Right atrium auricular region (tissue), 2 donors: ENCODE measurements at regions not wholly inside any gene's neighbourhood (a gene's known extent, or its start where the extent isn't known, plus 50 kb on each side); places are given as distances from the start of the nearest gene placed in this dataset.

Experiments
- DNase-seq: peaks from one replicate; pipeline ENCODE4 v3.0.0-alpha.2; 2019; ENCODE audit warnings: low spot score
- H3K27ac ChIP-seq, 2 donors: fragments of 200-600 bp; sonication (generic); 1 replicate in 1 of 2; 2 replicates in 1 of 2; pipeline ENCODE4 v1.5.1; 2016 to 2019
- H3K27me3 ChIP-seq, 2 donors: fragments of 200-600 bp; sonication (generic); one replicate each; pipeline versions ENCODE4 v1.5.1 to v1.6.0; 2017 to 2019
- H3K36me3 ChIP-seq: fragments of 200-600 bp; sonication (generic); one replicate; pipeline ENCODE4 v1.5.1; 2016
- H3K4me1 ChIP-seq, 2 donors: fragments of 200-600 bp; sonication (generic); one replicate each; pipeline versions ENCODE4 v1.5.1 to v1.6.0; 2017 to 2019
- H3K4me3 ChIP-seq, 2 donors: fragments of 200-600 bp; sonication (generic); 1 replicate in 1 of 2; 2 replicates in 1 of 2; pipeline ENCODE4 v1.5.1; 2017 to 2019; ENCODE audit warnings: mild to moderate bottlenecking in 1 of 2, moderate library complexity in 1 of 2
- H3K9me3 ChIP-seq, 2 donors: fragments of 200-600 bp; sonication (generic); one replicate each; pipeline ENCODE4 v1.5.1; 2019
- CTCF ChIP-seq, 2 donors: fragments of 200-600 bp; sonication (generic); IDR thresholded peaks; one replicate each; pipeline ENCODE4 v1.5.1; 2019; ENCODE audit warnings: antibody characterized with exemption in 2 of 2

GRCh38 chr10:92778091-92778490 lies 70.2 kb upstream of the EXOC6 start:
- no peak for TF ChIP-seq CTCF (IDR thresholded peaks at IDR 0.05)
- Histone ChIP-seq H3K9me3 (no peaks in the 10 kb centered on the region), H3K36me3 (no peaks in the 10 kb centered on the region), H3K4me3 (no peak overlapping the region), H3K27me3 (no peaks in the 10 kb centered on the region), H3K27ac (no peak overlapping the region), H3K4me1 (no peaks in the 10 kb centered on the region)
- no peak for DNase-seq

GRCh38 chr10:92785118-92785517 lies 63.2 kb upstream of the EXOC6 start:
- Histone ChIP-seq H3K27ac (no peak overlapping the region), H3K4me3 (no peak overlapping the region), H3K9me3 (no peaks in the 10 kb centered on the region), H3K36me3 (no peaks in the 10 kb centered on the region), H3K4me1 (no peaks in the 10 kb centered on the region), H3K27me3 (no peaks in the 10 kb centered on the region)
- no peak for TF ChIP-seq CTCF (IDR thresholded peaks at IDR 0.05)
- no peak for DNase-seq

- Histone ChIP-seq H3K9me3 (no peaks in the 10 kb centered on the region), H3K4me3 (no peak overlapping the region), H3K27me3 (no peaks in the 10 kb centered on the region), H3K4me1 (no peaks in the 10 kb centered on the region), H3K36me3 (no peaks in the 10 kb centered on the region), H3K27ac (no peak overlapping the region)
- no peak for TF ChIP-seq CTCF (IDR thresholded peaks at IDR 0.05)
- DNase-seq, result no peak
Observed at GRCh38 chr10:92787557-92788152, 60.7 kb upstream of the EXOC6 start.

- no peaks in the 10 kb centered on the region for H3K36me3 ChIP-seq
- TF ChIP-seq CTCF (IDR thresholded peaks at IDR 0.05), result no peak
- no peaks in the 10 kb centered on the region for H3K27me3 ChIP-seq
- H3K9me3 ChIP-seq, result peaks cover 0 to 1% of the 10 kb centered on the region in 2 donors
- no peak for DNase-seq
- no peak overlapping the region for H3K4me3 ChIP-seq
- no peaks in the 10 kb centered on the region for H3K4me1 ChIP-seq
- no peak overlapping the region for H3K27ac ChIP-seq
Observed at GRCh38 chr10:92789067-92789466, 59.3 kb upstream of the EXOC6 start.

- no peak overlapping the region for H3K27ac ChIP-seq
- H3K4me1 ChIP-seq, result no peaks in the 10 kb centered on the region
- peaks cover 0 to 4% of the 10 kb centered on the region in 2 donors for H3K9me3 ChIP-seq
- no peak overlapping the region for H3K4me3 ChIP-seq
- DNase-seq, result no peak
- TF ChIP-seq CTCF (IDR thresholded peaks at IDR 0.05), result no peak
- H3K27me3 ChIP-seq, result no peaks in the 10 kb centered on the region
- H3K36me3 ChIP-seq, result no peaks in the 10 kb centered on the region
Observed at GRCh38 chr10:92789786-92790185, 58.5 kb upstream of the EXOC6 start.

GRCh38 chr10:92790440-92790839 lies 57.9 kb upstream of the EXOC6 start:
- Histone ChIP-seq H3K4me1 (no peaks in the 10 kb centered on the region), H3K27me3 (no peaks in the 10 kb centered on the region), H3K36me3 (no peaks in the 10 kb centered on the region), H3K4me3 (no peak overlapping the region), H3K9me3 (peaks cover 0 to 4% of the 10 kb centered on the region in 2 donors), H3K27ac (no peak overlapping the region)
- no peak for DNase-seq
- TF ChIP-seq CTCF (IDR thresholded peaks at IDR 0.05), result no peak
